ENCODE measurements at regions not wholly inside any gene's neighbourhood (a gene's known extent, or its start where the extent isn't known, plus 50 kb on each side); places are given as distances from the start of the nearest gene placed in this dataset.
"Not testable (repeated sequence)": the region's sequence is repeated elsewhere in the genome, so short reads cannot be mapped to it uniquely, and the experiment has no call there.

DNA sequence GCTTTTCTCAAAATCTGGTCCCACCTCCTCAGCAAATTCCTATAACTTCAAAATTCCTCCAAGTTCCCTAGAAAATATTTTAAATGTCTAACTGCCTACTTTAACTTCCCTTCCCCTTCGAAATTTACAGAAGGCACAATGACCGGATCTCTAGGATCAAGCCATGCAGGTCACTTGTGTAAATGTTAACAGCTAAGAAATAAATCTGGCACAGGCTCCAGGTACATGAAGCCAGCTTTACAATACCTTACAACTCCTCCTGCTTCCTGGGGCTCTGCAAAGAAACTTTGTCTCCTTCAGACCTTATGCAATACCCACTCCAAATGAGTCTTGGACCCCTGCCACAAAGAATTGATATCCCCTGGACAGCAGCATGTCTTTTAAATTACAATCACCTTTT is 1164.2 kb downstream of the BRINP3 start:
- no peak overlapping the region for H2AFZ ChIP-seq (ENCODE audit: low read length)

DNA sequence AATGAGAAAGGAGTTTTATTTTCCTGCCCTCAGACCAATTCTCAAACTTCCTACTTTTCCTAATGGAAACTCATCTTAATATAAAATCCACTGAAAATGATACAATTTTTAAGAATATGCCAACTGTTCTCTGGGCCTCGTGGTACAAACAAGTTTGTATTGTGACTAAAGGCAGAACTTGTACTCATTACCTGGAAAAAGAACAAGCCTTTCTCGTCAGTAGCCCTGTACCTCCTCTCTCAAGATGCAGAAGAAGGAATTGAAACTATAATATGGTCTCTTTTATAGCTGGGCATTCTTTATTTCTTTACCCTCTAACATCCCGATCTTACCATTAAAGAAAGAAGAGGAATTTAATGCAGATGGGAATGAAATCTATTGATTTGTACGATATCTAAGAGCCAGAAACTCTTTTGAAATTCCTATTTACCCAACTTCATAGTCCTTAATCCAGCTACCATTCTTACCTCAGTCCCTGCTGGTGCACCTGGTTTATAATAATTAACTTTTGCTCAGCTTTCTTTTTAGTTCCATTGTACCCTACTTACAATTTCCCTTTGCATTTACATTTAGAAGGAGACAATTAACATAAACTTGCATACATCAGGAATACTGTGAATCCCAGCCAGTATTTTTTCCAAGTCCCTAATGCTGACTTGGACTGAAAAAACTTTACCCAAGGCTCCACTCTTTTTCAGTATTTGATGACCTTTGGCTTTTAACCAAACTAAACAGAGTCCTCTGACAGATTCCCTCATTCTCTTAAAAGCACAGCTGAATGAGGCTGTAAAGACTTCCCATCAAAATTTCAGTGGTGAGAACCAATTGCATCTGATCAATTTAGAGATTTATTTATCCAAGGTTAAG is 1162.4 kb downstream of the BRINP3 start:
- Histone ChIP-seq H3K4me3 (ENCODE audit: low read length) (no peak overlapping the region), H3K9me3 (replicated peaks; ENCODE audit: insufficient read depth, low read length) (no peaks in the 10 kb centered on the region), H3K36me3 (replicated peaks; ENCODE audit: insufficient read depth, low read length) (no peaks in the 10 kb centered on the region), H3K27ac (ENCODE audit: low read length) (no peak overlapping the region), H3K9me2 (replicated peaks; ENCODE audit: insufficient read depth, low read length) (no peaks in the 10 kb centered on the region), H3K79me2 (ENCODE audit: low read length) (no peaks in the 10 kb centered on the region), H4K20me1 (ENCODE audit: insufficient read depth, low read length) (no peaks in the 10 kb centered on the region), H3K4me1 (ENCODE audit: low read length) (no peaks in the 10 kb centered on the region), H3K9ac (ENCODE audit: low read length) (no peak overlapping the region), H2AFZ (ENCODE audit: low read length) (no peak overlapping the region), H3K27me3 (replicated peaks; ENCODE audit: insufficient read depth, low read length) (no peaks in the 10 kb centered on the region), H3K4me2 (ENCODE audit: low read depth, low read length) (no peak overlapping the region), H3F3A (ENCODE audit: insufficient read depth, low read length) (no peaks in the 10 kb centered on the region)
- no peak for TF ChIP-seq EZH2phosphoT487 (IDR thresholded peaks at IDR 0.05; ENCODE audit: low read length)
- TF ChIP-seq, protein P1, sequence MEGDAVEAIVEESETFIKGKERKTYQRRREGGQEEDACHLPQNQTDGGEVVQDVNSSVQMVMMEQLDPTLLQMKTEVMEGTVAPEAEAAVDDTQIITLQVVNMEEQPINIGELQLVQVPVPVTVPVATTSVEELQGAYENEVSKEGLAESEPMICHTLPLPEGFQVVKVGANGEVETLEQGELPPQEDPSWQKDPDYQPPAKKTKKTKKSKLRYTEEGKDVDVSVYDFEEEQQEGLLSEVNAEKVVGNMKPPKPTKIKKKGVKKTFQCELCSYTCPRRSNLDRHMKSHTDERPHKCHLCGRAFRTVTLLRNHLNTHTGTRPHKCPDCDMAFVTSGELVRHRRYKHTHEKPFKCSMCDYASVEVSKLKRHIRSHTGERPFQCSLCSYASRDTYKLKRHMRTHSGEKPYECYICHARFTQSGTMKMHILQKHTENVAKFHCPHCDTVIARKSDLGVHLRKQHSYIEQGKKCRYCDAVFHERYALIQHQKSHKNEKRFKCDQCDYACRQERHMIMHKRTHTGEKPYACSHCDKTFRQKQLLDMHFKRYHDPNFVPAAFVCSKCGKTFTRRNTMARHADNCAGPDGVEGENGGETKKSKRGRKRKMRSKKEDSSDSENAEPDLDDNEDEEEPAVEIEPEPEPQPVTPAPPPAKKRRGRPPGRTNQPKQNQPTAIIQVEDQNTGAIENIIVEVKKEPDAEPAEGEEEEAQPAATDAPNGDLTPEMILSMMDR (IDR thresholded peaks at IDR 0.05; ENCODE audit: low read length): no peak
- no peak for DNase-seq

More for the DNA sequence above, 1164.2 kb downstream of the BRINP3 start:
- no peak overlapping the region for H3K4me3 ChIP-seq (ENCODE audit: low read length)
- DNase-seq: no peak
- no peak overlapping the region for H3K9ac ChIP-seq (ENCODE audit: low read length)
- H3F3A ChIP-seq (ENCODE audit: insufficient read depth, low read length): no peaks in the 10 kb centered on the region
- H3K4me2 ChIP-seq (ENCODE audit: low read depth, low read length): no peak overlapping the region
- no peaks in the 10 kb centered on the region for H3K4me1 ChIP-seq (ENCODE audit: low read length)
- H3K36me3 ChIP-seq (replicated peaks; ENCODE audit: insufficient read depth, low read length): no peaks in the 10 kb centered on the region
- no peaks in the 10 kb centered on the region for H3K79me2 ChIP-seq (ENCODE audit: low read length)
- no peaks in the 10 kb centered on the region for H4K20me1 ChIP-seq (ENCODE audit: insufficient read depth, low read length)
- H3K27me3 ChIP-seq (replicated peaks; ENCODE audit: insufficient read depth, low read length): no peaks in the 10 kb centered on the region
- H3K9me2 ChIP-seq (replicated peaks; ENCODE audit: insufficient read depth, low read length): no peaks in the 10 kb centered on the region
- H3K9me3 ChIP-seq (replicated peaks; ENCODE audit: insufficient read depth, low read length): no peaks in the 10 kb centered on the region
- TF ChIP-seq, protein P1 (IDR thresholded peaks at IDR 0.05; ENCODE audit: low read length): no peak
- TF ChIP-seq EZH2 (optimal IDR thresholded peaks at IDR 0.05; ENCODE audit: low read depth, low read length) (no peak), EZH2phosphoT487 (IDR thresholded peaks at IDR 0.05; ENCODE audit: low read length) (no peak)
- no peak overlapping the region for H3K27ac ChIP-seq (ENCODE audit: low read length)

DNA sequence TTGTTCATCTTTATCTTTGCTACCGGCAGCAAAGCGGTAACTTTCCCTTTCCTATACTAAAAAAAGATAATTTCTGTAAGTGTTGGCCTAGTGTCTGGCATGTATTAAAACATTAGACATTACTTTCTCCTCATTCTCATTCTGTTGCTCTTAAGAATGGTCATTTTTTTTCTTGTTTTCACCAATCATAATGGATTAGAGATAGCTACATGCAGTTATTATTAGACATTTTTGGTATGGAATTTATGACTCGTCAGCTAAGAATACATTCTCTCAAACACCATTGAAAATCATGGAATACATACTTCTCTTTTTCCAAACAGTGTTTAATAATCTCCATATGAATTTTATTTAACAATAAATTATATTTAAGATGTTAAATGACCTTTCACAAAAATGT is 1154.6 kb downstream of the BRINP3 start:
- H3K4me2 ChIP-seq (ENCODE audit: low read depth, low read length): no peak overlapping the region
- H3K27ac ChIP-seq (ENCODE audit: low read length): no peak overlapping the region
- H3K4me3 ChIP-seq (ENCODE audit: low read length): no peak overlapping the region
- no peaks in the 10 kb centered on the region for H3K9me3 ChIP-seq (replicated peaks; ENCODE audit: insufficient read depth, low read length)
- TF ChIP-seq EZH2 (optimal IDR thresholded peaks at IDR 0.05; ENCODE audit: low read depth, low read length): no peak
- no peak for TF ChIP-seq EZH2phosphoT487 (IDR thresholded peaks at IDR 0.05; ENCODE audit: low read length)
- TF ChIP-seq, protein P1 (IDR thresholded peaks at IDR 0.05; ENCODE audit: low read length): no peak
- no peaks in the 10 kb centered on the region for H3K4me1 ChIP-seq (ENCODE audit: low read length)
- H2AFZ ChIP-seq (ENCODE audit: low read length): no peak overlapping the region
- H3K79me2 ChIP-seq (ENCODE audit: low read length): no peaks in the 10 kb centered on the region
- no peaks in the 10 kb centered on the region for H3K27me3 ChIP-seq (replicated peaks; ENCODE audit: insufficient read depth, low read length)
- no peaks in the 10 kb centered on the region for H3K9me2 ChIP-seq (replicated peaks; ENCODE audit: insufficient read depth, low read length)
- H3K9ac ChIP-seq (ENCODE audit: low read length): no peak overlapping the region
- H3K36me3 ChIP-seq (replicated peaks; ENCODE audit: insufficient read depth, low read length): no peaks in the 10 kb centered on the region
- DNase-seq: no peak
- no peaks in the 10 kb centered on the region for H3F3A ChIP-seq (ENCODE audit: insufficient read depth, low read length)
- H4K20me1 ChIP-seq (ENCODE audit: insufficient read depth, low read length): no peaks in the 10 kb centered on the region

DNA sequence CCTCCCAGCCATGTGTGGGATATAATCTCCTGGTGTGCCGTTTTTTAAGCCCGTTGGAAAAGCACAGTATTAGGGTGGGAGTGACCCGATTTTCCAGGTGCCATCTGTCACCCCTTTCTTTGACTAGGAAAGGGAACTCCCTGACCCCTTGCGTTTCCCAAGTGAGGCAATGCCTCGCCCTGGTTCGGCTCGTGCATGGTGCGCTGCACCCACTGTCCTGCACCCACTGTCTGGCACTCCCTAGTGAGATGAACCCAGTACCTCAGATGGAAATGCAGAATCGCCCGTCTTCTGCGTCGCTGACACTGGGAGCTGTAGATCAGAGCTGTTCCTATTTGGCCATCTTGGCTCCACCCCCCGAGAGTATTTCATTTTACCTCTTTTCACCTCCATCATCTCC is 1146.6 kb downstream of the BRINP3 start:
- not testable (repeated sequence) for H3K4me3 ChIP-seq (ENCODE audit: low read length); H3K4me2 ChIP-seq (ENCODE audit: low read depth, low read length); H3K9me2 ChIP-seq (replicated peaks; ENCODE audit: insufficient read depth, low read length); H3K27me3 ChIP-seq (replicated peaks; ENCODE audit: insufficient read depth, low read length); H3F3A ChIP-seq (ENCODE audit: insufficient read depth, low read length); H4K20me1 ChIP-seq (ENCODE audit: insufficient read depth, low read length); H3K27ac ChIP-seq (ENCODE audit: low read length); H3K9me3 ChIP-seq (replicated peaks; ENCODE audit: insufficient read depth, low read length); H3K4me1 ChIP-seq (ENCODE audit: low read length); DNase-seq; H3K36me3 ChIP-seq (replicated peaks; ENCODE audit: insufficient read depth, low read length); H3K79me2 ChIP-seq (ENCODE audit: low read length); H3K9ac ChIP-seq (ENCODE audit: low read length); H2AFZ ChIP-seq (ENCODE audit: low read length)

All from MM.1S (cell line).